Activated T-cell treated with anti-CD3 and anti-CD28 coated beads, Interleukin-2, amount 50 U/mL, for 4 hours (primary cell): ENCODE measurements at regions not wholly inside any gene's neighbourhood (a gene's known extent, or its start where the extent isn't known, plus 50 kb on each side); places are given as distances from the start of the nearest gene placed in this dataset.

Source experiments
- ATAC-seq, 2 donors: fragments of 200-7000 bp; cut with Tn5 transposase; one replicate each; pipeline ENCODE4 v1.10.0; 2021
- DNase-seq: peaks from one replicate; pipeline ENCODE4 v3.0.0-alpha.2; 2020
- H3K27me3 Mint-ChIP-seq: one replicate; pipeline ENCODE4 v1.8.0; 2021; ENCODE audit warnings: low read depth, mixed read lengths
- H3K36me3 Mint-ChIP-seq: one replicate; pipeline ENCODE4 v1.8.0; 2022; ENCODE audit warnings: mixed read lengths; ENCODE audit not compliant: insufficient read depth
- H3K4me1 Mint-ChIP-seq: one replicate; pipeline ENCODE4 v1.8.0; 2021; ENCODE audit warnings: low read depth, mixed read lengths
- H3K4me3 Mint-ChIP-seq: one replicate; pipeline ENCODE4 v1.8.0; 2021; ENCODE audit warnings: mild to moderate bottlenecking, moderate library complexity, mixed read lengths
- H3K9me3 Mint-ChIP-seq: one replicate; pipeline ENCODE4 v1.8.0; 2021; ENCODE audit warnings: mixed read lengths

- DNase-seq (no peak), ATAC-seq (no peak)
- Mint-ChIP-seq H3K36me3 (no peaks in the 10 kb centered on the region), H3K4me1 (no peaks in the 10 kb centered on the region), H3K4me3 (no peak overlapping the region), H3K27me3 (no peaks in the 10 kb centered on the region), H3K9me3 (peaks cover 8% of the 10 kb centered on the region)
Observed at GRCh38 chr4:35105486-35105885, 1138.8 kb downstream of the ARAP2 start.

DNA sequence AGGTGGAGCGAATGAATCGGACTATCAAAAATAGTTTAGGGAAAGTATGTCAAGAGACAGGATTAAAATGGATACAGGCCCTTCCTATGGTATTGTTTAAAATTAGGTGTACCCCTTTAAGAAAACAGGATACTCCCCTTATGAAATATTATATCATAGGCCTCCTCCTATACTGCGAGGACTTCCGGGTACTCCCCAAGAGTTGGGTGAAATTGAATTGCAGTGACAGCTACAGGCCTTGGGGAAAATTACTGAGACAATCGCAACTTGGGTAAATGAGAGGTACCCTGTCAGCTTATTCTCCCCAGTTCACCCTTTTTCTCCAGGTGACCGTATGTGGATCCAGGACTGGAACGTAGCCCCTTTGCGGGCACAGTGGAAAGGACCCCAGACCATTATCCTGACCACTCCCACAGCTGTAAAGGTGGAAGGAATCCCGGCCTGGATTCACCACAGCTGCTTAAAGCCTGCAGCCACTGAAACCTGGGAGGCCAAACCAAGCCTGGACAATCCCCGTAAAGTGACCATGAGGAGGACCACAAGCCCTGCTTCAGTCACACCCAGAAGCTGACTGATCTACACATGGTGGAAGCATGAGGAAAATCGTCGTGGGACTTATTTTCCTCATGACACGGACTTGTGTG is 1138.1 kb downstream of the ARAP2 start:
- H3K4me3 Mint-ChIP-seq: no peak overlapping the region

GRCh38 chr4:35124106-35124505 is 1120.2 kb downstream of the ARAP2 start:
- ATAC-seq: no peak
- H3K9me3 Mint-ChIP-seq: no peaks in the 10 kb centered on the region
- no peaks in the 10 kb centered on the region for H3K27me3 Mint-ChIP-seq
- no peak for DNase-seq
- no peak overlapping the region for H3K4me3 Mint-ChIP-seq
- no peaks in the 10 kb centered on the region for H3K36me3 Mint-ChIP-seq
- H3K4me1 Mint-ChIP-seq: no peaks in the 10 kb centered on the region

More for the DNA sequence above, 1138.1 kb downstream of the ARAP2 start:
- ATAC-seq (no peak), DNase-seq (no peak)
- peaks cover 8% of the 10 kb centered on the region for H3K9me3 Mint-ChIP-seq
- no peaks in the 10 kb centered on the region for H3K4me1 Mint-ChIP-seq
- H3K36me3 Mint-ChIP-seq: no peaks in the 10 kb centered on the region
- no peaks in the 10 kb centered on the region for H3K27me3 Mint-ChIP-seq

GRCh38 chr4:35125995-35126712 is 1118.2 kb downstream of the ARAP2 start:
- DNase-seq (no peak), ATAC-seq (no peak)
- no peaks in the 10 kb centered on the region for H3K36me3 Mint-ChIP-seq
- H3K9me3 Mint-ChIP-seq: no peaks in the 10 kb centered on the region
- no peaks in the 10 kb centered on the region for H3K27me3 Mint-ChIP-seq
- no peak overlapping the region for H3K4me3 Mint-ChIP-seq
- no peaks in the 10 kb centered on the region for H3K4me1 Mint-ChIP-seq

DNA sequence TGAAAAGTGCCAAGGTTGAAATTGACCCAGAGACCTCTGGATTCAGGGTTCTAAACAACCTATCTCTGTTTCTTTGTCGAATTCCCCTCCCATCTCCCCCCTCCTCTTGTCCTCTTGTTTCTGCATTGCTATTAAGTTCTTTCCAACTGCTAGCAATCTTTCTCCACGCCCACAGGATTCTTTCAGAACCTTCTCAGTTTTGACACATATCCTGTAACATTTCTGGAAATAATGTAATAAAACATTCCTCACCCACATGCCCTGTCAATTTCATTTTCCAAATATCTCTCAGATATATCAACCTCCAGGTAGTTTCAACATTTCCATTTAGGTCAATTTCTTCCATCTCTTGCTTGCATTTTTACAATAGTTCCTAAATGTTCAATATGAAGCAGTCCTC is 1105.9 kb downstream of the ARAP2 start:
- peaks cover 16% of the 10 kb centered on the region for H3K9me3 Mint-ChIP-seq
- no peaks in the 10 kb centered on the region for H3K4me1 Mint-ChIP-seq
- no peaks in the 10 kb centered on the region for H3K36me3 Mint-ChIP-seq
- DNase-seq (no peak), ATAC-seq (no peak)
- no peaks in the 10 kb centered on the region for H3K27me3 Mint-ChIP-seq
- H3K4me3 Mint-ChIP-seq: no peak overlapping the region

- Mint-ChIP-seq H3K4me1 (no peaks in the 10 kb centered on the region), H3K4me3 (no peak overlapping the region)
Observed at GRCh38 chr4:35147761-35148160, 1096.6 kb downstream of the ARAP2 start.

GRCh38 chr4:35151816-35152572 is 1092.3 kb downstream of the ARAP2 start:
- no peak for ATAC-seq
- DNase-seq: no peak
- no peaks in the 10 kb centered on the region for H3K36me3 Mint-ChIP-seq
- no peak overlapping the region for H3K4me3 Mint-ChIP-seq
- peaks cover 7% of the 10 kb centered on the region for H3K9me3 Mint-ChIP-seq
- no peaks in the 10 kb centered on the region for H3K27me3 Mint-ChIP-seq
- H3K4me1 Mint-ChIP-seq: no peaks in the 10 kb centered on the region

More at GRCh38 chr4:35147761-35148160, 1096.6 kb downstream of the ARAP2 start:
- Mint-ChIP-seq H3K9me3 (peaks cover 17% of the 10 kb centered on the region), H3K36me3 (no peaks in the 10 kb centered on the region), H3K27me3 (no peaks in the 10 kb centered on the region)
- ATAC-seq: no peak
- DNase-seq: no peak

DNA sequence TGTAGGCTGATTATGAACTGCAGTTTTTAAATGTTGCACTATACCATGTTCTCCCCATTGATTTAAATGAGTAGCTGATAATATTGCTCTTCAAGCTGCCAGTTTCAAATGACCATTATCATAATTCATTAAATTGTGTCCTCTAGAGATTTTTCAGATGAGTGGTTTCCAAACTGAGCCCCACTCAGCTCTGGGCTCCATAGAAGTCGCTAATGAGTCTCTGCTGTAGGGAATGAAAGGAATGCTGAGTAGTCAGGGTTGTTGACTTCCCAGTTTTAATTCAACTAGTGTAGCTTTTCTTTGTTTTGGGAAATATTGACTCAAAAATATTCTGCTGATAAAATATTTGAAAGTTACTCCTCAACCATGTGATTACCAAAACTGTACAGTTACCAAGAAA is 1081.1 kb downstream of the ARAP2 start:
- Mint-ChIP-seq H3K9me3 (peaks cover 7% of the 10 kb centered on the region), H3K4me3 (no peak overlapping the region), H3K36me3 (no peaks in the 10 kb centered on the region), H3K27me3 (no peaks in the 10 kb centered on the region), H3K4me1 (no peaks in the 10 kb centered on the region)
- DNase-seq (no peak), ATAC-seq (no peak)

- Mint-ChIP-seq H3K4me3 (no peak overlapping the region), H3K36me3 (no peaks in the 10 kb centered on the region), H3K4me1 (no peaks in the 10 kb centered on the region), H3K27me3 (no peaks in the 10 kb centered on the region), H3K9me3 (peaks cover 7% of the 10 kb centered on the region)
- no peak for ATAC-seq
- DNase-seq: no peak
Observed at GRCh38 chr4:35164063-35164462, 1080.3 kb downstream of the ARAP2 start.

DNA sequence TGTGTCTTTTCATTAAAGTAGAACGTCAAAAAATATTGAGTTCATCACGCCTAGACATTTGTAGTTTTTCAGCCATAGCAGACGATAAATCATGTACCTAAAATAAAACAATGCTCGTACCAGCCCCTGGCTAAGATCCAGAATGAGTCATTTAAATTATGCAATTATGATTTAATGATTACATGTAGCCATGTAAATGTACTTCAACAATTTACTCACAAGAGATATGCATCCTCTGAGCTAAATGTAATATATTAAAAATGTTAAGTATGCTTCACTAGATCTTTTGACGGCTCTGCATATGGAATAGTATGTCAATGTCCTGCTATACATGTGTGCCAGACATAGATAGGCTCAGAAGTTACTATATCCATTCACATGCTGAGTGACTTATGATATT is 1077.8 kb downstream of the ARAP2 start:
- Mint-ChIP-seq H3K4me1 (no peaks in the 10 kb centered on the region), H3K9me3 (peaks cover 7% of the 10 kb centered on the region)
- ATAC-seq: no peak

DNA sequence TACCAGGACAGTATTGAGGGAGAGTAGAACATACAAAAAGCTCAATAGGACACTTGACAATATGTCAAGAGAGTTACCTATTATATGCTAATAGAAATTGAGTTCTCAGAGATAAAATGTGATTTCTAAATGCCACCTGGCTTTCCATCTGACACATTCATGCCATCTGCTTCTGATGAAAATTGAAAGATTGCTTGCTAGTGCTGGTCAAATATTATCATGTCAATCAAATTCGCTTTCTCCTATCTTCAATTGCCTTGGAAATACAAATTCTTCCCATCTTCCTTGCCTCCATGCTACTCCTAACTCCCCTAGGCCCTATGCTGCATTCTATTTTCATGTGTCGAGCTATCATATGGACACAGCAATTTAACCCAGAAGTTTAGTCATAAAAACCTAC is 1076.9 kb downstream of the ARAP2 start:
- DNase-seq: no peak
- no peaks in the 10 kb centered on the region for H3K27me3 Mint-ChIP-seq
- H3K9me3 Mint-ChIP-seq: peaks cover 7% of the 10 kb centered on the region
- ATAC-seq: no peak
- no peak overlapping the region for H3K4me3 Mint-ChIP-seq
- no peaks in the 10 kb centered on the region for H3K4me1 Mint-ChIP-seq
- no peaks in the 10 kb centered on the region for H3K36me3 Mint-ChIP-seq

More for the DNA sequence above, 1077.8 kb downstream of the ARAP2 start:
- DNase-seq: no peak
- Mint-ChIP-seq H3K27me3 (no peaks in the 10 kb centered on the region), H3K36me3 (no peaks in the 10 kb centered on the region), H3K4me3 (no peak overlapping the region)

DNA sequence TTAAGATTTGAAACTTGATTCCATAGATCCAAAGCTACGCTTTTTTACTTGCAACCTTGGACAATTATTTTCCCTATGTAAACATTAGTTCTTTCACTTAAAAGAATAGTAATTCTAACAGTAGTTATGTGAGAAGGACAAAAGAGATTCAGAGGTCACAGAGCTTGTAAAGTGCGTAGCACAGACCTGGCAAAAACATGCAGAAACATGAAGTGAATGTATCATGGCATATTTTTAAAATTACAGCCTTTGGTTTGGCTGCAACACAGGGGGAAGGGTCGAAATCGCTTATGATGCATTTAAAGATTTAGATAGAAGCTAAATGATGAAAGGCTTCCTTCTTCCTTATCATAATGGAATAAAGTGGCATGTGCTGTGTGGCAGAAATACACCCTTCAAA is 1068.8 kb downstream of the ARAP2 start:
- DNase-seq: no peak
- H3K36me3 Mint-ChIP-seq: no peaks in the 10 kb centered on the region
- no peak overlapping the region for H3K4me3 Mint-ChIP-seq
- no peaks in the 10 kb centered on the region for H3K4me1 Mint-ChIP-seq
- no peaks in the 10 kb centered on the region for H3K9me3 Mint-ChIP-seq
- H3K27me3 Mint-ChIP-seq: no peaks in the 10 kb centered on the region
- no peak for ATAC-seq

GRCh38 chr4:35175894-35176293 is 1068.4 kb downstream of the ARAP2 start:
- no peak for ATAC-seq
- Mint-ChIP-seq H3K36me3 (no peaks in the 10 kb centered on the region), H3K4me1 (no peaks in the 10 kb centered on the region), H3K9me3 (no peaks in the 10 kb centered on the region), H3K27me3 (no peaks in the 10 kb centered on the region), H3K4me3 (no peak overlapping the region)
- DNase-seq: no peak

DNA sequence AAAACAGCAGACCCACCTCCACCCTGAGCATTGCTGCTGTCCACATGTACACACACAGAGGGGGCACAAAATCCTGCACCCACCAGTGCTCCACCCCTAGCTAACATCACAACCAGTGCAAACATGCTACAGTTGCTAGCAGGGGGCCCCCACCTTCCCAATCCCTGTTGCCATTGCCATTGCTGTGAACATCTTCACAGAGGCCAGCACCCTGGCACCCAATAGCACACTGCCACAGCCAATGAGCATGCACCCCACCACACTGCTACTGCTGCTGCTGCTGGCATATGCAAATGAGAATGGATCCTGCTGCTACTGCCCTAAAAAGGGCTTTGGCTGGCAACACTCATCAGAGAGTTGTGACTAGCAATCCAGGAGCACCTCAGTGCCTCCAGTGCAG is 1061.9 kb downstream of the ARAP2 start:
- Mint-ChIP-seq H3K9me3 (peaks cover 3% of the 10 kb centered on the region), H3K27me3 (no peaks in the 10 kb centered on the region), H3K4me3 (no peak overlapping the region), H3K36me3 (no peaks in the 10 kb centered on the region), H3K4me1 (no peaks in the 10 kb centered on the region)
- DNase-seq (no peak), ATAC-seq (no peak)
